PC-3 (cell line): ENCODE measurements at regions not wholly inside any gene's neighbourhood (a gene's known extent, or its start where the extent isn't known, plus 50 kb on each side); places are given as distances from the start of the nearest gene placed in this dataset.
A peak's percentile ranks its signal among the peaks of the same experiment; 100 is the strongest.

Experiments used
- ATAC-seq: fragments of 200-7000 bp; cut with Tn5 transposase; 2 replicates; pipeline ENCODE4 v1.9.1; 2020; ENCODE audit warnings: mild to moderate bottlenecking, moderate library complexity
- BruUV-seq: library from RNA; stranded (reverse); fragments of 400-500 nt; replicated peaks from 2 replicates; lab custom pipeline; 2021; lab: Mats Ljungman, UMichigan
- CTCF ChIA-PET: fragments of 300-600 bp; sonication (Branson Sonifier 250); formaldehyde crosslinking; loops from one replicate; lab custom pipeline; 2022; ENCODE audit warnings: antibody characterized with exemption; lab: Charles Lee
- POLR2A ChIA-PET: fragments of 300-600 bp; sonication (Branson Sonifier 250); formaldehyde crosslinking; loops from one replicate; lab custom pipeline; 2022; ENCODE audit warnings: antibody characterized with exemption; ENCODE audit not compliant: unreplicated experiment; lab: Charles Lee
- DNase-seq: peaks from one replicate; pipeline ENCODE4 v3.0.0-alpha.2; 2015
- H2AFZ ChIP-seq: fragments of 300-600 bp; sonication (generic); 2 replicates; pipeline ENCODE4 v1.6.0; 2016; ENCODE audit warnings: antibody characterized with exemption, low read length
- H3F3A ChIP-seq: fragments of 300-600 bp; sonication (generic); one replicate; pipeline ENCODE4 v1.6.0; 2017; ENCODE audit warnings: antibody characterized with exemption, low read length, control low read depth, mild to moderate bottlenecking; ENCODE audit not compliant: unreplicated experiment
- H3K27ac ChIP-seq: fragments of 300-600 bp; sonication (generic); 2 replicates; pipeline ENCODE4 v1.5.1; 2016; ENCODE audit warnings: mild to moderate bottlenecking, low read length
- H3K27me3 ChIP-seq: fragments of 300-600 bp; sonication (generic); 2 replicates; pipeline ENCODE4 v1.6.1; 2016; ENCODE audit warnings: low read length, mixed read lengths
- H3K36me3 ChIP-seq: fragments of 300-600 bp; sonication (generic); 2 replicates; pipeline ENCODE4 v1.6.1; 2016; ENCODE audit warnings: low read depth, mixed run types, low read length, mixed read lengths
- H3K4me1 ChIP-seq: fragments of 300-600 bp; sonication (generic); 2 replicates; pipeline ENCODE4 v1.5.1; 2016; ENCODE audit warnings: low read length; ENCODE audit not compliant: insufficient read depth
- H3K4me2 ChIP-seq: fragments of 300-600 bp; sonication (generic); 2 replicates; pipeline ENCODE4 v1.6.0; 2016; ENCODE audit warnings: low read length
- H3K4me3 ChIP-seq: fragments of 300-600 bp; sonication (generic); 2 replicates; pipeline ENCODE4 v1.5.1; 2016; ENCODE audit warnings: mild to moderate bottlenecking, low read length, mixed read lengths
- H3K79me2 ChIP-seq: fragments of 300-600 bp; sonication (generic); 2 replicates; pipeline ENCODE4 v1.6.1; 2017; ENCODE audit warnings: low read length, mixed read lengths
- H3K9ac ChIP-seq: fragments of 300-600 bp; sonication (generic); 2 replicates; pipeline ENCODE4 v1.6.0; 2016; ENCODE audit warnings: mild to moderate bottlenecking, low read length
- H3K9me2 ChIP-seq: fragments of 300-600 bp; sonication (generic); replicated peaks from 2 replicates; pipeline ENCODE4 v1.6.1; 2016; ENCODE audit warnings: mixed run types, low read length, mixed read lengths
- H3K9me3 ChIP-seq: fragments of 300-600 bp; sonication (generic); 2 replicates; pipeline ENCODE4 v1.6.1; 2016; ENCODE audit warnings: low read length, mixed read lengths
- H4K20me1 ChIP-seq: fragments of 300-600 bp; sonication (generic); 2 replicates; pipeline ENCODE4 v1.6.1; 2016; ENCODE audit warnings: low read length, mixed read lengths
- EZH2 ChIP-seq: fragments of 300-600 bp; sonication (generic); IDR thresholded peaks from one replicate; pipeline ENCODE4 v1.6.1; 2017; ENCODE audit warnings: antibody characterized with exemption, mild to moderate bottlenecking, low read length; ENCODE audit not compliant: unreplicated experiment
- EZH2phosphoT487 ChIP-seq: fragments of 300-600 bp; sonication (generic); IDR thresholded peaks from 2 replicates; pipeline ENCODE4 v1.6.1; 2018; ENCODE audit warnings: mild to moderate bottlenecking, antibody characterized with exemption, low read length, borderline replicate concordance
- intact Hi-C: fragments of 100-400 bp; cut with micrococcal nuclease; formaldehyde crosslinking; loops from 2 replicates; pipeline ENCODE4 v1.9.0; 2023
- TF ChIP-seq, protein P1 (sequence below): fragments of 300-600 bp; sonication (generic); conservative IDR thresholded peaks from 2 replicates; pipeline ENCODE4 v1.5.1; 2017; ENCODE audit warnings: antibody characterized with exemption, low read depth, mild to moderate bottlenecking, low read length

DNA sequence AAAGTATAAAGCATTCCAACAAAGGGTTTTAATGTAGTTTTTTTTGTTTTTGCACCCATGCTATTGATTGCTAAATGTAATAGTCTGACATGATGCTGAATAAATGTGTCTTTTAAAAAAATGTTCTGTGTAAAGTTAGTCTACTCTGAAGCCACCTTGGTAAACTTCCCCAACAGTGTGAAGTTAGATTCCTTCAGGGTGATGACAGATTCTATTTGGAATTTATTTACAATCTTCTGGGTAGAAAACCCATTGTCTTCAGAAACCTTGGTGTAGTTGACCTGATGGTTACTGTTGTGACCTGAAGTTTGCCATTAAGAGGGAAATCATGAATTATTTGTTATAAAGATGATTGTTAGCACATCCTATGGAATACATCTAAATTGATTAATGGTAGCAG is 64.7 kb upstream of the TRPC7 start:
- H3F3A ChIP-seq, result no peaks in the 10 kb centered on the region
- no peak overlapping the region for H3K27ac ChIP-seq
- H4K20me1 ChIP-seq, result no peaks in the 10 kb centered on the region
- peak; percentile 6 for DNase-seq
- H3K79me2 ChIP-seq, result no peaks in the 10 kb centered on the region
- BruUV-seq, result no TSS peak
- intact Hi-C loops, result no loop called here
- H3K4me2 ChIP-seq, result no peak overlapping the region
- H3K27me3 ChIP-seq, result peaks cover 31% of the 10 kb centered on the region
- no peaks in the 10 kb centered on the region for H3K4me1 ChIP-seq
- ChIA-PET POLR2A (no interaction called here), CTCF (interaction anchor here (0.9 kb wide), 1 partner anchor 85 kb away, joined by 3 read pairs; no protein-coding TSS in a partner anchor)
- H2AFZ ChIP-seq, result no peak overlapping the region
- TF ChIP-seq, protein P1, sequence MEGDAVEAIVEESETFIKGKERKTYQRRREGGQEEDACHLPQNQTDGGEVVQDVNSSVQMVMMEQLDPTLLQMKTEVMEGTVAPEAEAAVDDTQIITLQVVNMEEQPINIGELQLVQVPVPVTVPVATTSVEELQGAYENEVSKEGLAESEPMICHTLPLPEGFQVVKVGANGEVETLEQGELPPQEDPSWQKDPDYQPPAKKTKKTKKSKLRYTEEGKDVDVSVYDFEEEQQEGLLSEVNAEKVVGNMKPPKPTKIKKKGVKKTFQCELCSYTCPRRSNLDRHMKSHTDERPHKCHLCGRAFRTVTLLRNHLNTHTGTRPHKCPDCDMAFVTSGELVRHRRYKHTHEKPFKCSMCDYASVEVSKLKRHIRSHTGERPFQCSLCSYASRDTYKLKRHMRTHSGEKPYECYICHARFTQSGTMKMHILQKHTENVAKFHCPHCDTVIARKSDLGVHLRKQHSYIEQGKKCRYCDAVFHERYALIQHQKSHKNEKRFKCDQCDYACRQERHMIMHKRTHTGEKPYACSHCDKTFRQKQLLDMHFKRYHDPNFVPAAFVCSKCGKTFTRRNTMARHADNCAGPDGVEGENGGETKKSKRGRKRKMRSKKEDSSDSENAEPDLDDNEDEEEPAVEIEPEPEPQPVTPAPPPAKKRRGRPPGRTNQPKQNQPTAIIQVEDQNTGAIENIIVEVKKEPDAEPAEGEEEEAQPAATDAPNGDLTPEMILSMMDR, result no peak
- TF ChIP-seq EZH2 (no peak), EZH2phosphoT487 (no peak)
- no peaks in the 10 kb centered on the region for H3K9me3 ChIP-seq
- no peaks in the 10 kb centered on the region for H3K9me2 ChIP-seq
- no peak overlapping the region for H3K4me3 ChIP-seq
- no peak overlapping the region for H3K9ac ChIP-seq
- ATAC-seq, result no peak
- no peaks in the 10 kb centered on the region for H3K36me3 ChIP-seq

DNA sequence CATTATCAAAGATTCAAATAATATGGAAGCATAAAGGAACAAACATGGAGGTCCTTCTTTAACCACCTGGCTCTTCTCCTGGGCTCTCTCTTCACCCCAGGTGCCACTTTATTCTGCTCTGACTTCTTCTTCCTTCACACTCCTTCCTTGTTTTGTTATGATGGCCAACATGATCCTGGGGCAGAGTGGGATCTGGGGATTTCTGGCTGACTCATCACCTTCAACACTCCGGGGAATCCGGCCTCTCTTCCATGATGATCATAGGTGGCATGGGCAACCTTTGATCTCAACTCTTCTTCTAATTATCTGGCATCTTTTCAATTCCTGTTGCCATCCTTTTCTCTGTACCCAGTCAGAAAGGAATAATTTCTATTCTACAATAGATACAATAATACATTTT is 62.1 kb upstream of the TRPC7 start:
- Histone ChIP-seq H3K27ac (no peak overlapping the region), H3K9ac (no peak overlapping the region), H3K4me2 (no peak overlapping the region), H3K4me1 (no peaks in the 10 kb centered on the region), H2AFZ (no peak overlapping the region), H3K36me3 (no peaks in the 10 kb centered on the region), H3F3A (no peaks in the 10 kb centered on the region), H3K79me2 (no peaks in the 10 kb centered on the region), H3K27me3 (peaks cover 21% of the 10 kb centered on the region), H4K20me1 (no peaks in the 10 kb centered on the region), H3K4me3 (no peak overlapping the region), H3K9me2 (no peaks in the 10 kb centered on the region), H3K9me3 (no peaks in the 10 kb centered on the region)
- CTCF ChIA-PET, result no interaction called here
- ATAC-seq (no peak), DNase-seq (no peak)
- BruUV-seq, result no TSS peak
- POLR2A ChIA-PET, result no interaction called here
- TF ChIP-seq EZH2phosphoT487 (no peak), EZH2 (no peak)
- TF ChIP-seq, protein P1, result no peak
- intact Hi-C loops, result loop anchor here (10.0 kb wide), 1 partner anchor 173 kb away; no protein-coding TSS in a partner anchor

DNA sequence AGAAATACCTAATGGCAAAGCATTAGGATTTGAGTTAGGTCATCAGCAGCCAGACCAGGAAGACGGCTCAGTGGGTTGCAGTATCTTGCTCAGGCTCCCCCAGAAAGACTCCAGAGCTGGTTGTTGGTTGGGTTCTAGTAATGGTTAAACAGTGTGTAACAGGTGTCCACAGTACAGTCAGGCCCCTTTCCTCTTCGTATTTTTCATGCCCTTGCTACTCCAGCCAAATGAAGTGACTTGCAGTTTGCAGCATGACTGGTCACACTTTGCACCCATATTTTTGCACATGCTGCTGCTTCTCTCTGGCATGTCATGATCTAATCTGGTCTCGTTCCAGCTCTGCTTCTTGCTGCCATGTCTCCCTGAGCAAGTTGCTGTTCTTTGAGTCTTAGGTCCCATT is 60.6 kb upstream of the TRPC7 start:
- intact Hi-C loops, result loop anchor here (10.0 kb wide), 1 partner anchor 171 kb away; no protein-coding TSS in a partner anchor
- Histone ChIP-seq H4K20me1 (no peaks in the 10 kb centered on the region), H3K4me1 (no peaks in the 10 kb centered on the region), H3K27ac (no peak overlapping the region), H3K4me2 (no peak overlapping the region), H3K9me3 (no peaks in the 10 kb centered on the region), H2AFZ (no peak overlapping the region), H3K9me2 (no peaks in the 10 kb centered on the region), H3K79me2 (no peaks in the 10 kb centered on the region), H3F3A (no peaks in the 10 kb centered on the region), H3K27me3 (peaks cover 21% of the 10 kb centered on the region), H3K4me3 (no peak overlapping the region), H3K36me3 (no peaks in the 10 kb centered on the region), H3K9ac (no peak overlapping the region)
- ATAC-seq (no peak), DNase-seq (no peak)
- BruUV-seq, result no TSS peak
- ChIA-PET POLR2A (no interaction called here), CTCF (no interaction called here)
- TF ChIP-seq EZH2 (no peak), EZH2phosphoT487 (no peak)
- TF ChIP-seq, protein P1, result no peak
